NCI-H2171 treated with DMSO at 0.1 percent for 48 hours (cell line): ENCODE measurements at regions not wholly inside any gene's neighbourhood (a gene's known extent, or its start where the extent isn't known, plus 50 kb on each side); places are given as distances from the start of the nearest gene placed in this dataset.
"Not testable (repeated sequence)": the region's sequence is repeated elsewhere in the genome, so short reads cannot be mapped to it uniquely, and the experiment has no call there.

ENCODE experiments used
- DNase-seq: peaks from one replicate; lab custom pipeline; 2025; lab: John Stamatoyannopoulos, UW

DNA sequence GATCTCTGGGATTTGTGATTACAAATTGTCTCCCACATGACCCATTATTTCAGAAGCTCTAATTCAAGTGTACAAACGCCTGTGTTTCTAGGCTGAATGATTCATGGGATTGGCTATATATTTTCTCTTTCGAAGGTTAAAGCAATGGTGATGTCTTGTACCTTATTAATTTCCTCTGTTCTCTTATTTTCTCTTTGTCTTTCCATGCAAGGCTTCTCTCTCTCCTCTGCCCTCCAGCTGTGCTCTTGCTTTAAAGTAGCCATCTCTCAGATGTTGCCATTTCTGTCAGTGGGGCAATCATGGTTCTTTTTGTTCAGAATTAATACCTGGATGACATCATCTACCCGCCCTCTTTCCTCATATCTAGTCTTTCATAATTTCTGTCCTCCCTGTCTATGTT is 184.3 kb upstream of the ATP10B start:
- DNase-seq: no peak

- no peak for DNase-seq
Observed at GRCh38 chr5:161034451-161034850, 182.4 kb upstream of the ATP10B start.

- no peak for DNase-seq
Observed at GRCh38 chr5:161030229-161030628, 178.2 kb upstream of the ATP10B start.

- DNase-seq: no peak
Observed at GRCh38 chr5:161027763-161028162, 175.8 kb upstream of the ATP10B start.

DNA sequence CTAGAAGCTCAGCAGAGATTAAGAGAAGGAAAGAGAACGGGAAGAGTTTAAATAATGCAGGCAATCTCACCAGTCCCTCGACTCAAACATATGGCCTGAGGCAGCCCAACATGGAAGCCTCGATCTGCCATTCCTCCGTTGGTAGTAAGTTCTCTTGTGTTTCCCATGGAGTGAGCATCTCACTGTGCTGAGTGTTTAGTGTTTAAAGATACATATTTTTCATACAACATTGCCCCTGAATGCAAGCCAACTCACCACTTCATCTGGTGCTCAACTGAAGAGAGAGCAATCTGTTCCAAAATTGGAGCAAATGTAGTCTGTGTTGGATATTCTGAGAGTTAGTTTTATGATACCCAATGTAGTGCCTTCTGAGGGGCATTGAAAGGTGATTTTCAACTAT is 171.5 kb upstream of the ATP10B start:
- peak; percentile 1 for DNase-seq

DNA sequence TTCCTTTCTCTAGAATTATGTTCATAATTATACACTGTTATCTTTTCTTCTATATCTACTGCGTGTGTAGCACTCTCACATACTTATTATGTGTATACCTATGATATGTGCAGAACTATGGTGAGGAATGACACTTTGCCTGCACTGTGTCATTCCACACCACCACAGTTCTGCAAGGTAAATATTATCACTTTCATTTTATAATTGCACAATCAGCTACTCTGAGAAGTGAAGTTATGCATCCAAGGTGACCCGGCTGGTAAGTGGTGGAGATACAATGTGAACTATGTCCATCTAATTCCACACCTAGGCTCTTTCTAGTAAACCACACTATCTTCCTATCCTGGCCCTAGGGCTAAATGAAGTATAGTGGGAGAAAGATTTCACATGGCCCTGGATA is 170.1 kb upstream of the ATP10B start:
- DNase-seq: no peak

- no peak for DNase-seq
Observed at GRCh38 chr5:161009817-161010216, 157.8 kb upstream of the ATP10B start.

GRCh38 chr5:161009194-161009593 is 157.2 kb upstream of the ATP10B start:
- DNase-seq: no peak

DNA sequence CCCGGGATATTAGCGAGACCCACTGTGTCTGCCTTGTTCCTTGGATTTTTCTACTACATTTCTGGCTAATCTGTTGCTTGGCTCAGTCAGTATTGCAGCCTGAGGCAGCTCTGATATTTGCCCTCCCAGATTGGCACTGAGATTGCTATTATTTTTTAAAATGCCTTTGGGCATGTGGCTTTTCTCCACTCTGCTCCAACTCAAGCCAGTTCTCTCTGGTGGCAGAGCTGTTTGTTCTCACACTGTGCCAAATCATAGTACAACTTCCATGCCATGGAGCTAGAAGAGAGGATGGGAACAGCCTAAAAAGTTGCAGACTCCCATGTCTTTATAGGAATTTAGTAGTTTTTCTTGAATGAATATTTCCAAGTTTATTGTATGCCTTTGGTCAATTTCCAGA is 155.9 kb upstream of the ATP10B start:
- DNase-seq: no peak

DNA sequence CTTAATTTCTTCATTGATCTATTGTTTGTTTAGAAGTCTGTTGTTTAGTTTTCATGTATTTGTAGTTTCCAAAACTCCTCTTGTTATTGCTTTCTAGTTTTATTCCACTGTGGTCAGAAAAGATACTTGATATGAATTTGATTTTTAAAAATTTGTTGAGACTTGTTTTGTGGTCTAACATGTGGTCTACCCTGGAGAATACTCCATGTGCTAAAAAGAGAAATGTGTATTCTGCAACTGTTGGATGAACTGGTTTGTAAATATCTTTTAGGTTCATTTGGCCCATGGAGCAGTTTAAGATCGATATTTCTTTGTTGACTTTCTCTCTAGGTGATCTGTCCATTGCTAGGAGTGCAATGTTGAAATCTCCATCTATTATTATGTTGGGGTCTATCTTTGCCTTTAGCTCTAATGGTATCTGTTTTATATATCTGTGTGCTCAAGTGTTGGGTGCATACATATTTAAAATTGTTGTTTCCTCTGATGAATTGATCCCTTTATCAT is 150.6 kb upstream of the ATP10B start:
- DNase-seq: no peak

DNA sequence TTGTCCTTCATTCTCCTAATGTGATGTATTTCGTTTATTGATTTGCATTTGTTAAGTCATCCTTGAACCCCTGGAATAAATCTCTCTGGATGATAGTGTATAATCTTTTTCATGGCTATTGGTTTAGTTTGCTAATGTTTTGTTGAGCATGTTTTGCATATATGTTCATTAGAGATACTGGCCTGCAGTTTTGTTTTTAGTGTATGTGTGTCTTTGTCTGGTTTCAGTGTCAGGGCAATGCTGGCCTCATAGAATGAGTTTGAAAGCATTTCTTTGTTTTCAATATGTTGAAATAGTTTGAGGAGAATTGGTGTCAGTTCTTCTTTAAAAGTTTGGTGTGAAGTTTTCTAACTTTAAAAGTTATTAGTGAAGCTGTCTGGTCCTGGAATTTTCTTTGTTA is 149.6 kb upstream of the ATP10B start:
- no peak for DNase-seq

- DNase-seq: not testable (repeated sequence)
Observed at GRCh38 chr5:161001142-161001541, 149.1 kb upstream of the ATP10B start.

DNA sequence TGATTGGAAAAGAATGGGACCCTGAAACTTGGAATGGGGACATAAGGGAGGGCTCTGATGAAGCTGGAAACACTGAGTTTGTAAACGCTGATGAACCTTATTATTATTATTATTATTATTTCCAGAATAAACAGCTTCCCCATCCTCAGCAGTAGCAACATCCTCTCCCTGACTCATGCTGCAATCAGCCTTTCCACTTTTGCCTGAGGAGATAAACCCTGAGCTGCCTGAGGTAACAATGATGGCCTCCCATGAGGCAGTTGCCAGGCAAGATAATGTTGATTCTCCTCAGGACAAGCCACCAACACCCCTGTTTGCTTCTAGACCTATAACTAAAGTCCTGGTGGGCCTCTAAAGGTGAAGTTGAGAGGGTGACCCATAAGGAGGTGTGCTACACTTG is 139.2 kb upstream of the ATP10B start:
- no peak for DNase-seq

GRCh38 chr5:160979385-160979784 is 127.4 kb upstream of the ATP10B start:
- DNase-seq: peak; percentile 8

DNA sequence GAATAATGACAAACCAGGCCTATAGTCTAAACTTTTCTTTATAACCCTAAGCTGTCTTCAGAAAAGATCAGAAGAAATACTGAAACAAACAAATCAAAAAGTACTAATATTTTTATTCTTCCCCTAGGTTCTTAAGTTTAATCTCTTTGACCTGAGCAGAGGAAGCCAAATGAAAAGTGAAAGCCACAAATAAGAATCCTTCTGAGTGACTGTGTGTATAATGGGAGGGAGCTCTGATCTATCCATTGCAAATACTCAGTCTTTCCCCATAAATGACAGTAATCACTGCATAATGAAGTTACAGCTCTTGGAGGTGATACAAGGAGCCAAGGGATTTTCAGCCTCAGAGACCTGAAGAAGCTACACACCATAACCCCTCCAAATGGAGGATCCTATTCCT is 126.9 kb upstream of the ATP10B start:
- DNase-seq: no peak

DNA sequence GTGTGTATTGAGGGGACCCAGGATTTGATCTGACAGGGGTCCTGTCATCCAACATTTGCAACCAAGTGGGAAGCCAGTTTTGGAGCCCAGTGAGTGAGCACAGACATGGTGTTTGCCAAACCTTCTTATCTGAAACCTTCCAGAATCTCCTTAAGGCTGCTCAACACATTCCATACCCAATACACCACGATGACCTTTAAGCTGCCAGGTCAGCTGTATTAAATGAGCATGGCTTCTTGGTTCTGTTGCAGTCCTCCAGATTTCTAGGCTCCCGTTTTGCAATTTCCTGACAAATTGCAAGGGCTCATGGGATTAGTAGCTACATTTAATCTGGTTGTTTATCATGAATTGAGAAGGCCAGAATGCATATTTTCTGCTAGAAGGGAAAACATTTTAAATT is 124.2 kb upstream of the ATP10B start:
- DNase-seq: no peak

GRCh38 chr5:160970605-160971191 is 118.7 kb upstream of the ATP10B start:
- peak; percentile 26 for DNase-seq

- no peak for DNase-seq
Observed at GRCh38 chr5:160969645-160970044, 117.6 kb upstream of the ATP10B start.

DNA sequence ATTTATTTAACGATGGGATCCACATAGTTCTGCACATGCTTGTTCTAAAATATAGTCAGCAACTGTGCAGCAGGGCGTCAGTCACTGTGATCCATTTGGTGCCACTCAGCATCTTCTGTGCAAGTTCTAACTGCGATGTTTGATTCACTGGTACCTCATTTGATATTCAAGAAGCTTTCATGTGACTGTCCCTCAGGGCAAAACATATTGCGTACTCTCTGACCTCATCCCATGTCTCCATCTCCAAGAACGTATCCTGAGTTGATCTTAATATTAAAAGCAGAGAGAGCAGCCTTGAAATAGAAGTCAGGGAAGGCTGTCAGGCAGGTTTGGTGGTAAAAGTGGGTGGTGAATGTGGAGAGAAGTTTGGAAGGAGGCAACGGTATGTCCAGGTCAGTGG is 116.5 kb upstream of the ATP10B start:
- DNase-seq: no peak

- DNase-seq: peak; percentile 64
Observed at GRCh38 chr5:160966921-160967320, 114.9 kb upstream of the ATP10B start.

DNA sequence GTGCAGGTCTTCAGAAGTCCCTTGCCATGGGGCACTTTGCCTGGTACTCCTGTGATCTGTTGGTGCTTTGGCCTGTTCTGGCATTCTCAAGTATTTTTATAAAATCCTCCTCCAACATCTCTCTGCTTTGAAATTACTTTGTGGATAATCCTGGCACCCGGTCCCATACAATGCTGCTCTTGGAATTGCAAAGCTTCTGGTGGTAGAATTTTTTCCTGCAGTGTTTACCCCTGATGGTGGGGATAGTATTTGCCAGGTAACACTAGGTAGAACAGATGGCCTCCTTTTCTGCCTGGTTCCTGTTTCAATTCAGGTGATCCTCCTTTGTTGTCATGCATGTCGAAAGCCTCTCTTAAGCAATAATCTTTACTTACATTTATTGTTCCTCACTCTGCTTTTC is 109.8 kb upstream of the ATP10B start:
- peak; percentile 86 for DNase-seq

- no peak for DNase-seq
Observed at GRCh38 chr5:160961038-160961437, 109.0 kb upstream of the ATP10B start.

DNA sequence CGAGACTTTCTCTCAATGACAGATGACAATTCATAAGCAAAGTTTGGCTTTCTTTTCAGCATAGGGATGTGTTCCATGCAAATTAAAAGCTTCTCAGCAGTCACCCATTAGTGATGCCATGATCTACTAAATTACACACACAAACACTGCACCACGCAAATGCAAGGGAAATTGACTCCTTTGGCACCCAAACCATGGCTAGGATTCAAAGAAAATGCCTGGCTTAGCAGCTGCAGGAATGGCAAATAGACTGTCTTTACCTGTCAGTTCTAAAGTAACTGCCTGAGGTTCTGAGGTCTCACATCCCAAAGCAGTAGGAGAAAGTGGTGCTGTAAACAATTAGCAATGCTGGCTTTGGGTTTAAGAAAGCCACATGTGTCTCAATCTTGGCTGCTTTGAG is 108.6 kb upstream of the ATP10B start:
- DNase-seq: no peak

DNA sequence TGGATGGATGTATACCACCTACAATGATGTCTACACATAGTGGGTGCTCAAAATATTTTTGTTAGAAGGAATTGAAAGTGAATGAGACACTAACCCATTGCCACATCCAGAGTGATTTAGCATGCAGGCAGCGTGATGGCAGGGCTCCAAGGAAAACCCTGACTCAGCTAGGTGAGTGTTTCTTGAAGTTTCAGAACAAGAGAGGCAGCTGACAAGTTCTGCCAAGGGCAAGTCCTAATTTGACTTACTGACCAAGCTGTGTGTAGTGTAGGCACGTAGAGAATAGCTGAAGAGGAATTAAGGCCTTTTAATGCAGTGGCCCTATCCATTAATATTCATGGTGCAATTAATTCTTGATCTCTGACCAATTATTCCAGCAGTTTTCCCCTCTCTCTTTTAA is 107.8 kb upstream of the ATP10B start:
- DNase-seq: no peak
